CD14-positive monocyte (primary cell): ENCODE measurements at regions not wholly inside any gene's neighbourhood (a gene's known extent, or its start where the extent isn't known, plus 50 kb on each side); places are given as distances from the start of the nearest gene placed in this dataset.

ENCODE experiments used
- DNase-seq, 3 donors: peaks; one replicate each; pipeline ENCODE4 v3.0.0-alpha.2; 2011 to 2022
- H2AFZ ChIP-seq: 2 replicates; pipeline ENCODE4 v1.6.0; 2012; ENCODE audit warnings: mild to moderate bottlenecking, low read depth, low read length, inconsistent platforms; ENCODE audit not compliant: insufficient read depth, poor library complexity, severe bottlenecking
- H3K27ac ChIP-seq, 2 donors: 1 replicate in 1 of 2; 2 replicates in 1 of 2; pipeline ENCODE4 v1.5.1; 2012 to 2013; ENCODE audit warnings: low read length in 2 of 2, control low read depth in 1 of 2, inconsistent platforms in 1 of 2, low read depth in 1 of 2, mild to moderate bottlenecking in 1 of 2
- H3K27me3 ChIP-seq, 2 donors: one replicate each; pipeline versions ENCODE4 v1.6.0 to v1.6.1; 2011 to 2013; ENCODE audit warnings: low read length in 2 of 2; ENCODE audit not compliant: control insufficient read depth in 2 of 2, insufficient read depth in 2 of 2
- H3K36me3 ChIP-seq, 2 donors: replicated peaks in 1 of 2; 1 replicate in 1 of 2; 2 replicates in 1 of 2; pipeline versions ENCODE4 v1.5.1 to v1.6.1; 2012 to 2013; ENCODE audit warnings: low read length in 2 of 2, control low read depth in 1 of 2, inconsistent platforms in 1 of 2, mild to moderate bottlenecking in 1 of 2; ENCODE audit not compliant: insufficient read depth in 2 of 2, control insufficient read depth in 1 of 2
- H3K4me1 ChIP-seq, 2 donors: 1 replicate in 1 of 2; 2 replicates in 1 of 2; pipeline versions ENCODE4 v1.5.1 to v1.6.1; 2012 to 2013; ENCODE audit warnings: low read length in 2 of 2, control low read depth in 1 of 2, inconsistent platforms in 1 of 2, mild to moderate bottlenecking in 1 of 2, moderate library complexity in 1 of 2; ENCODE audit not compliant: insufficient read depth in 2 of 2, control insufficient read depth in 1 of 2
- H3K4me2 ChIP-seq: replicated peaks from 2 replicates; pipeline ENCODE3; 2012; ENCODE audit warnings: low read length, moderate library complexity, mild to moderate bottlenecking; ENCODE audit not compliant: poor library complexity, severe bottlenecking; ENCODE audit errors: extremely low read depth
- H3K4me3 ChIP-seq, 3 experiments: fragments of 200-600 bp in 1 of 3; sonication (generic) in 1 of 3; replicated peaks in 1 of 3; 1 replicate in 2 of 3; 2 replicates in 1 of 3; pipeline ENCODE4 v1.5.1; 2011 to 2013; ENCODE audit warnings: low read length in 3 of 3, mild to moderate bottlenecking in 3 of 3, control low read depth in 2 of 3, low read depth in 2 of 3, inconsistent platforms in 1 of 3, moderate library complexity in 1 of 3
- H3K79me2 ChIP-seq: 2 replicates; pipeline ENCODE4 v1.6.0; 2012; ENCODE audit warnings: mild to moderate bottlenecking, control low read depth, inconsistent platforms, low read length, moderate library complexity; ENCODE audit not compliant: insufficient read depth
- H3K9ac ChIP-seq: 2 replicates; pipeline ENCODE4 v1.6.0; 2017; ENCODE audit warnings: low read length, mild to moderate bottlenecking; ENCODE audit not compliant: insufficient read depth, poor library complexity, severe bottlenecking
- H3K9me3 ChIP-seq, 2 donors: replicated peaks in 1 of 2; 1 replicate in 1 of 2; 2 replicates in 1 of 2; pipeline versions ENCODE4 v1.5.1 to v1.6.1; 2012 to 2013; ENCODE audit warnings: low read length in 2 of 2, control low read depth in 1 of 2; ENCODE audit not compliant: control insufficient read depth in 1 of 2, insufficient read depth in 1 of 2
- H4K20me1 ChIP-seq: 2 replicates; pipeline ENCODE4 v1.6.0; 2012; ENCODE audit warnings: mild to moderate bottlenecking, low read length, control low read depth, moderate library complexity; ENCODE audit not compliant: insufficient read depth
- H3K27ac Mint-ChIP-seq, 7 donors: one replicate each; pipeline ENCODE4 v1.8.0; 2020; ENCODE audit warnings: mild to moderate bottlenecking in 7 of 7, mixed read lengths in 7 of 7, moderate library complexity in 6 of 7, inconsistent platforms in 2 of 7
- H3K27me3 Mint-ChIP-seq, 3 donors: one replicate each; pipeline ENCODE4 v1.8.0; 2021 to 2022; ENCODE audit warnings: low read depth in 3 of 3, mild to moderate bottlenecking in 3 of 3, mixed read lengths in 3 of 3, moderate library complexity in 3 of 3, inconsistent platforms in 1 of 3
- H3K36me3 Mint-ChIP-seq, 2 donors: one replicate each; pipeline ENCODE4 v1.8.0; 2020; ENCODE audit warnings: mixed read lengths in 2 of 2, inconsistent platforms in 1 of 2, mild to moderate bottlenecking in 1 of 2
- H3K4me1 Mint-ChIP-seq: one replicate; pipeline ENCODE4 v1.8.0; 2020; ENCODE audit warnings: mild to moderate bottlenecking, mixed read lengths
- H3K4me3 Mint-ChIP-seq, 2 donors: one replicate each; pipeline ENCODE4 v1.8.0; 2020; ENCODE audit warnings: mild to moderate bottlenecking in 2 of 2, mixed read lengths in 2 of 2, moderate library complexity in 1 of 2
- H3K9me3 Mint-ChIP-seq, 7 donors: one replicate each; pipeline ENCODE4 v1.8.0; 2020 to 2022; ENCODE audit warnings: mixed read lengths in 7 of 7, mild to moderate bottlenecking in 6 of 7, moderate library complexity in 6 of 7, inconsistent platforms in 2 of 7
- CTCF ChIP-seq: fragments of 200-600 bp; IDR thresholded peaks from one replicate; pipeline ENCODE4 v1.8.0; 2022; ENCODE audit warnings: antibody characterized with exemption, mild to moderate bottlenecking
- WGBS: methylation state at CpG from one replicate; pipeline ENCODE4 v1.1.5; 2013; ENCODE audit warnings: missing lambda C conversion rate; ENCODE audit not compliant: insufficient coverage; 5-methylcytosine and 5-hydroxymethylcytosine counted together
- intact Hi-C, 2 donors: fragments of 100-400 bp; cut with micrococcal nuclease; formaldehyde crosslinking; loops; one replicate each; pipeline versions ENCODE4 v1.15.0 to v1.15.1; 2023

GRCh38 chr16:76913046-76913445 lies 277.9 kb upstream of the MON1B start:
- no peaks in the 10 kb centered on the region for H3K4me1 Mint-ChIP-seq
- peaks cover 0 to 3% (median 0%) of the 10 kb centered on the region in 7 donors for H3K9me3 Mint-ChIP-seq
- no peak overlapping the region for H3K4me3 Mint-ChIP-seq
- Histone ChIP-seq H3K27me3 (no peaks in the 10 kb centered on the region), H3K9ac (no peak overlapping the region), H3K36me3 (no peaks in the 10 kb centered on the region), H3K4me2 (no peak overlapping the region), H3K79me2 (no peaks in the 10 kb centered on the region), H3K9me3 (no peaks in the 10 kb centered on the region), H2AFZ (no peak overlapping the region), H4K20me1 (no peaks in the 10 kb centered on the region), H3K27ac (no peak overlapping the region), H3K4me1 (no peaks in the 10 kb centered on the region), H3K4me3 (no peak overlapping the region)
- WGBS = no CpG with 5 or more reads among the region's 1 CpG
- no peaks in the 10 kb centered on the region for H3K36me3 Mint-ChIP-seq
- peaks cover 0 to under 1% (median 0%) of the 10 kb centered on the region in 3 donors for H3K27me3 Mint-ChIP-seq
- no peak overlapping the region for H3K27ac Mint-ChIP-seq
- DNase-seq = no peak
- TF ChIP-seq CTCF = no peak
- intact Hi-C loops = no loop called here

- no peaks in the 10 kb centered on the region for H3K4me1 Mint-ChIP-seq
- intact Hi-C loops = no loop called here
- no peak overlapping the region for H3K4me3 Mint-ChIP-seq
- WGBS = 89% methylated on average over 1 of the region's 2 CpGs
- Histone ChIP-seq H3K4me3 (no peak overlapping the region), H3K9me3 (peaks cover 5% of the 10 kb centered on the region in 2 donors), H3K36me3 (no peaks in the 10 kb centered on the region), H3K27ac (no peak overlapping the region), H2AFZ (no peak overlapping the region), H3K4me1 (no peaks in the 10 kb centered on the region), H3K9ac (no peak overlapping the region), H3K27me3 (no peaks in the 10 kb centered on the region), H3K4me2 (no peak overlapping the region), H4K20me1 (no peaks in the 10 kb centered on the region), H3K79me2 (no peaks in the 10 kb centered on the region)
- H3K27ac Mint-ChIP-seq = no peak overlapping the region
- no peak for DNase-seq
- no peaks in the 10 kb centered on the region for H3K27me3 Mint-ChIP-seq
- H3K36me3 Mint-ChIP-seq = no peaks in the 10 kb centered on the region
- H3K9me3 Mint-ChIP-seq = peaks cover 0 to 7% (median 2%) of the 10 kb centered on the region in 7 donors
- TF ChIP-seq CTCF = no peak
These were observed 264.9 kb upstream of the MON1B start for GRCh38 chr16:76926042-76926441.
